GM18498 (cell line): ENCODE measurements at regions not wholly inside any gene's neighbourhood (a gene's known extent, or its start where the extent isn't known, plus 50 kb on each side); places are given as distances from the start of the nearest gene placed in this dataset.

Experiments
- ATAC-seq: cut with Tn5 transposase; IDR thresholded peaks from one replicate; pipeline ENCODE4 v1.9.1; 2021; ENCODE audit warnings: mild to moderate bottlenecking, moderate library complexity; ENCODE audit not compliant: unreplicated experiment

- no peak for ATAC-seq
Observed at GRCh38 chr4:132245319-132245718, 903.8 kb upstream of the PCDH10 start.

GRCh38 chr4:132264176-132264575 lies 884.9 kb upstream of the PCDH10 start:
- ATAC-seq: no peak

GRCh38 chr4:132266374-132266773 lies 882.7 kb upstream of the PCDH10 start:
- ATAC-seq: no peak

GRCh38 chr4:132267321-132267720 lies 881.8 kb upstream of the PCDH10 start:
- no peak for ATAC-seq

GRCh38 chr4:132269303-132269990 lies 879.6 kb upstream of the PCDH10 start:
- ATAC-seq: no peak

- ATAC-seq: no peak
Observed at GRCh38 chr4:132275583-132276121, 873.4 kb upstream of the PCDH10 start.

- no peak for ATAC-seq
Observed at GRCh38 chr4:132276185-132276584, 872.9 kb upstream of the PCDH10 start.

- ATAC-seq: no peak
Observed at GRCh38 chr4:132276989-132277388, 872.1 kb upstream of the PCDH10 start.

GRCh38 chr4:132281733-132282132 lies 867.4 kb upstream of the PCDH10 start:
- ATAC-seq: no peak

GRCh38 chr4:132284910-132285426 lies 864.1 kb upstream of the PCDH10 start:
- ATAC-seq: no peak

- no peak for ATAC-seq
Observed at GRCh38 chr4:132297346-132297745, 851.7 kb upstream of the PCDH10 start.

GRCh38 chr4:132299841-132300240 lies 849.3 kb upstream of the PCDH10 start:
- no peak for ATAC-seq

- no peak for ATAC-seq
Observed at GRCh38 chr4:132312521-132312920, 836.6 kb upstream of the PCDH10 start.

- ATAC-seq: no peak
Observed at GRCh38 chr4:132313852-132314251, 835.2 kb upstream of the PCDH10 start.

- no peak for ATAC-seq
Observed at GRCh38 chr4:132316738-132317137, 832.4 kb upstream of the PCDH10 start.

- ATAC-seq: no peak
Observed at GRCh38 chr4:132317923-132318322, 831.2 kb upstream of the PCDH10 start.

GRCh38 chr4:132328761-132329160 lies 820.3 kb upstream of the PCDH10 start:
- no peak for ATAC-seq

- no peak for ATAC-seq
Observed at GRCh38 chr4:132330994-132331393, 818.1 kb upstream of the PCDH10 start.

GRCh38 chr4:132332932-132333723 lies 816.0 kb upstream of the PCDH10 start:
- ATAC-seq: no peak

- no peak for ATAC-seq
Observed at GRCh38 chr4:132333724-132334047, 815.4 kb upstream of the PCDH10 start.

- ATAC-seq: no peak
Observed at GRCh38 chr4:132334081-132334480, 815.0 kb upstream of the PCDH10 start.
